ENCODE measurements at regions not wholly inside any gene's neighbourhood (a gene's known extent, or its start where the extent isn't known, plus 50 kb on each side); places are given as distances from the start of the nearest gene placed in this dataset.

- ChIA-PET POLR2A (interaction anchor here (0.7 to 1.4 kb wide), 2 partner anchors 15 to 37 kb away, joined by 4 to 5 read pairs; no protein-coding TSS in a partner anchor), CTCF (interaction anchor here (0.6 kb wide), 2 partner anchors 143 to 1242 kb away, joined by 3 read pairs; no protein-coding TSS in a partner anchor)
- peaks cover 31% of the 10 kb centered on the region for H3K4me1 Mint-ChIP-seq (ENCODE audit: insufficient read depth, unreplicated experiment)
- no peak for TF ChIP-seq CTCF (IDR thresholded peaks at IDR 0.05; ENCODE audit: unreplicated experiment)
- H3K27me3 Mint-ChIP-seq (ENCODE audit: insufficient read depth, unreplicated experiment) = no peaks in the 10 kb centered on the region
- no peaks in the 10 kb centered on the region for H3K36me3 Mint-ChIP-seq (ENCODE audit: insufficient read depth, unreplicated experiment)
- intact Hi-C loops (cut with micrococcal nuclease) = loop anchor here (10.0 kb wide), 1 partner anchor 70 kb away; no protein-coding TSS in a partner anchor
- no peak overlapping the region for H3K27ac Mint-ChIP-seq (ENCODE audit: low read depth, unreplicated experiment)
- no peaks in the 10 kb centered on the region for H3K9me3 Mint-ChIP-seq (ENCODE audit: unreplicated experiment)
- no peak overlapping the region for H3K4me3 Mint-ChIP-seq (ENCODE audit: unreplicated experiment)
- BruUV-seq (replicated peaks) = no TSS peak
- peak; percentile 31 for DNase-seq (ENCODE audit: unreplicated experiment)
Measured at GRCh38 chr18:73684647-73685046, 463.0 kb downstream of the FBXO15 start.

- Mint-ChIP-seq H3K27me3 (ENCODE audit: insufficient read depth, unreplicated experiment) (no peaks in the 10 kb centered on the region), H3K4me3 (ENCODE audit: unreplicated experiment) (no peak overlapping the region), H3K4me1 (ENCODE audit: insufficient read depth, unreplicated experiment) (peaks cover 35% of the 10 kb centered on the region), H3K27ac (ENCODE audit: low read depth, unreplicated experiment) (peak overlapping the region; percentile 37), H3K9me3 (ENCODE audit: unreplicated experiment) (no peaks in the 10 kb centered on the region), H3K36me3 (ENCODE audit: insufficient read depth, unreplicated experiment) (no peaks in the 10 kb centered on the region)
- intact Hi-C loops (cut with micrococcal nuclease) = loop anchor here (10.0 kb wide), 1 partner anchor 69 kb away; no protein-coding TSS in a partner anchor
- peak; percentile 54 for DNase-seq (ENCODE audit: unreplicated experiment)
- POLR2A ChIA-PET = interaction anchor here (0.6 to 0.8 kb wide), 3 partner anchors 59 to 424 kb away, joined by 3 to 4 read pairs (median 3); no protein-coding TSS in a partner anchor
- TSS peak; percentile 43 for BruUV-seq (replicated peaks)
- CTCF ChIA-PET = interaction anchor here (0.8 kb wide), 1 partner anchor 159 kb away, joined by 4 read pairs; no protein-coding TSS in a partner anchor
- TF ChIP-seq CTCF (IDR thresholded peaks at IDR 0.05; ENCODE audit: unreplicated experiment) = no peak
Measured at GRCh38 chr18:73683409-73684238, 464.0 kb downstream of the FBXO15 start.

- no peak overlapping the region for H3K4me3 Mint-ChIP-seq (ENCODE audit: unreplicated experiment)
- no peaks in the 10 kb centered on the region for H3K9me3 Mint-ChIP-seq (ENCODE audit: unreplicated experiment)
- no peaks in the 10 kb centered on the region for H3K27me3 Mint-ChIP-seq (ENCODE audit: insufficient read depth, unreplicated experiment)
- TF ChIP-seq CTCF (IDR thresholded peaks at IDR 0.05; ENCODE audit: unreplicated experiment) = no peak
- DNase-seq (ENCODE audit: unreplicated experiment) = no peak
- no peaks in the 10 kb centered on the region for H3K36me3 Mint-ChIP-seq (ENCODE audit: insufficient read depth, unreplicated experiment)
- no TSS peak for BruUV-seq (replicated peaks)
- ChIA-PET CTCF (interaction anchor here (1.7 kb wide), 1 partner anchor 160 kb away, joined by 5 read pairs; no protein-coding TSS in a partner anchor), POLR2A (no interaction called here)
- peaks cover 35% of the 10 kb centered on the region for H3K4me1 Mint-ChIP-seq (ENCODE audit: insufficient read depth, unreplicated experiment)
- intact Hi-C loops (cut with micrococcal nuclease) = loop anchor here (10.0 kb wide), 1 partner anchor 67 kb away; no protein-coding TSS in a partner anchor
- no peak overlapping the region for H3K27ac Mint-ChIP-seq (ENCODE audit: low read depth, unreplicated experiment)
Measured at GRCh38 chr18:73681912-73682311, 465.7 kb downstream of the FBXO15 start.

GRCh38 chr18:73681398-73681797 is 466.2 kb downstream of the FBXO15 start:
- CTCF ChIA-PET = interaction anchor here (0.6 to 1.7 kb wide), 2 partner anchors 161 to 989 kb away, joined by 3 to 5 read pairs; no protein-coding TSS in a partner anchor
- POLR2A ChIA-PET = no interaction called here
- no peaks in the 10 kb centered on the region for H3K9me3 Mint-ChIP-seq (ENCODE audit: unreplicated experiment)
- H3K4me1 Mint-ChIP-seq (ENCODE audit: insufficient read depth, unreplicated experiment) = peaks cover 35% of the 10 kb centered on the region
- no peaks in the 10 kb centered on the region for H3K27me3 Mint-ChIP-seq (ENCODE audit: insufficient read depth, unreplicated experiment)
- H3K36me3 Mint-ChIP-seq (ENCODE audit: insufficient read depth, unreplicated experiment) = no peaks in the 10 kb centered on the region
- intact Hi-C loops (cut with micrococcal nuclease) = loop anchor here (10.0 kb wide), 1 partner anchor 67 kb away; no protein-coding TSS in a partner anchor
- no peak overlapping the region for H3K27ac Mint-ChIP-seq (ENCODE audit: low read depth, unreplicated experiment)
- no peak for TF ChIP-seq CTCF (IDR thresholded peaks at IDR 0.05; ENCODE audit: unreplicated experiment)
- BruUV-seq (replicated peaks) = no TSS peak
- H3K4me3 Mint-ChIP-seq (ENCODE audit: unreplicated experiment) = no peak overlapping the region
- no peak for DNase-seq (ENCODE audit: unreplicated experiment)

Measured in MCF 10A (cell line).